HG03457 (cell line): ENCODE measurements at regions not wholly inside any gene's neighbourhood (a gene's known extent, or its start where the extent isn't known, plus 50 kb on each side); places are given as distances from the start of the nearest gene placed in this dataset.
"Not testable (repeated sequence)": the region's sequence is repeated elsewhere in the genome, so short reads cannot be mapped to it uniquely, and the experiment has no call there.

ENCODE experiments used
- ATAC-seq: cut with Tn5 transposase; IDR thresholded peaks from one replicate; pipeline ENCODE4 v1.9.1; 2021; ENCODE audit warnings: moderate number of reproducible peaks; ENCODE audit not compliant: unreplicated experiment

DNA sequence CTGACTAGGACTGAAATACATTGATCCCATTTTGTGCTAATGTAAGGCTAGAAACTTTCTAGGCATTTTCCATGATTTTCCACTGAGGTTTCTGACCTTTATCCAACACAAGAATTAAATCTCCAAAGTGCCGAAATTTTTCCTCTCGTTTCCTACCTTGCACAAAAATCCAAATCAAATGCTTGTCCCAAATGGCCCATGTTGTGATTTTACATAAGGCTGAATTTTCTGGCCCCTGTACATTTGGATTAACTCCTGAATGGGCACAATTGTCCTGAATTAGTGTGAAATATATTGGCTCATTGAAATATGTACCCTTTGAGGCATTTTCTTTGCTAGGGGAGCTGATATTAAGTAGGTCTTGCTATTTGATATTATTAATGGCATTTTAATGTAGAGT is 105.6 kb upstream of the CBLB start:
- no peak for ATAC-seq

- ATAC-seq: no peak
Measured at GRCh38 chr3:105976196-105976595, 107.4 kb upstream of the CBLB start.

- ATAC-seq: no peak
Measured at GRCh38 chr3:105979961-105980360, 111.1 kb upstream of the CBLB start.

- ATAC-seq: no peak
Measured at GRCh38 chr3:105982207-105982606, 113.4 kb upstream of the CBLB start.

GRCh38 chr3:105984837-105985236 is 116.0 kb upstream of the CBLB start:
- ATAC-seq: no peak

- ATAC-seq: not testable (repeated sequence)
Measured at GRCh38 chr3:105986343-105986742, 117.5 kb upstream of the CBLB start.

DNA sequence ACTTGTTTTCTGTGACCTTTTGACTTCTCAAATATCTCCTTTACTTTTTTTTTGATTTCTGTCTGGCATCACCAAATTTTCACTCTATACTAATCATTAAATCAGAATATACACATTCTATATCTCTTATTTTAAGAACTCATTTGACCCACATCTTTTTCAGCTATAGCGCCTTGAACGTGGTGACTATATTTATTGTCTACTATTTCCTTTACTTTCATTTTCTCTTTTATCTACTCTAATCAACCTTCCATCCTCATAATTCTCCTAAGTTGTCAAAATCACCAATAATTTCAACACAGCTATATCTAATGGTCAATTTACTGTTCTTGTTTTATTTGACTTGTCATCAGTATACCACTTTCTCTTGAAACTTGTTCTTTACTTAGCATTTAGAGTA is 119.0 kb upstream of the CBLB start:
- no peak for ATAC-seq

DNA sequence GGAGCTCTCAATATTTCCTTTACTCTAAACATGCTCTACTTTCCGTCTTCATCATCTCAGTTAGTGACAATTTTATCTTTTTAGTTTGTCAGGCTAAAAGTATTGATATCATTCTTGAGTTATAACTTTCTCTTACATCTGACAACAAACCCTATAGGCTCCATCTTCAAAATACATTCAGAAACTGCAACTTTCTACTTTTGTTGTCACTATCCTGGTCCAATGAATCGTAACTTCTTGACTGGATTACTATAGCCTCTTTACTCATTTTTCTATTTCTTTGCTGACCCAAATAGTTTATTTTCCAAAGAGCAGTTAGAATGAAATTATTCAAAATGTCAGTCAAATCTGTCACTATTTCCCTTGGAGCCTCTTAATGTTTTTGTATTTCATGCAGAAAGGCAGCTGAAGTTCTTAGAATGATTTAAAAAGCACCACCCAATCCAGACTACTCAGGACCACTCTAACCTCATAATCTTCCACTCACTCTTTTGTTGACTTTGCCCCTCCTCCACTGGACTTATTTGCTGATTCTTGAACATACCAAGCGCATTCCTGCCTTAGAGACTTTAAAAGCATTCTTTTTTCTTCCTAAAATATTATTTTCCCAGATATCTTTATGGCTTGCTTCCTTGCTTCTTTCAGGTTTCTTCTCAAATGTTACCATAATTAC is 119.9 kb upstream of the CBLB start:
- ATAC-seq: no peak

DNA sequence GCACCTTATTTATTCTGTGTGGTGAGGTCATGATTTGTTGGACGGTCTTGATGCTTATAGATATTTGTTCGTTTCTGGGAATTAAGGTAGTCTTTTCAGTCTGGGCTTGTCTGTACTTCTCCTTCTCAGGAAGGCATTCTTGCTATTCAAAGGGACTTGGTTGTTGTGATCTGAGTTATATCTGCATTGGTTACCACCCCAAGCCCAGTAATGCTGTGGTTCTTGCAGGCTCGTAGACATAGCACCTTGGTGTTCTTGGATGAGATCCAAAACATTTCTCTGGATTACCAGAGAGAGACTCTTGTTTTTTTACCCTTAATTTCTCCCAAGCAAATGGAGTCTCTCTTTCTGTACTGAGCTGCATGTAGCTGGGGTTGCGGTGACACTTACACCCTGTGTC is 128.0 kb upstream of the CBLB start:
- no peak for ATAC-seq

DNA sequence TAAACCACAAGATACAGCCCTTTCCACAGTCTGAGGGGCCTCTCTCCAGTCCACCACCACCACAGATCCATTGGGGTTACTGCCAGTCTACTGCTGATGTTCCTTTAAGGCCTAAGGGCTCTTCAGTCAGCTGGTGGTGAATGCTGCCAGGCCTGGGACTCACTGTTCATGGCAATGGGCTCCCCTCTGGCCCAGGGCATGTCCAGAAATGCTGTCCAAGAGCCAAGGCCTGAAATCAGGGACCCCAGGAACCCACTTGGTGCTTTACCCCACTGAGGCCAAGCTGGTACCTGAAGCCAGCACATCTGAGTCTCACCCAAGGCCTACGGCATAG is 128.6 kb upstream of the CBLB start:
- ATAC-seq: no peak

DNA sequence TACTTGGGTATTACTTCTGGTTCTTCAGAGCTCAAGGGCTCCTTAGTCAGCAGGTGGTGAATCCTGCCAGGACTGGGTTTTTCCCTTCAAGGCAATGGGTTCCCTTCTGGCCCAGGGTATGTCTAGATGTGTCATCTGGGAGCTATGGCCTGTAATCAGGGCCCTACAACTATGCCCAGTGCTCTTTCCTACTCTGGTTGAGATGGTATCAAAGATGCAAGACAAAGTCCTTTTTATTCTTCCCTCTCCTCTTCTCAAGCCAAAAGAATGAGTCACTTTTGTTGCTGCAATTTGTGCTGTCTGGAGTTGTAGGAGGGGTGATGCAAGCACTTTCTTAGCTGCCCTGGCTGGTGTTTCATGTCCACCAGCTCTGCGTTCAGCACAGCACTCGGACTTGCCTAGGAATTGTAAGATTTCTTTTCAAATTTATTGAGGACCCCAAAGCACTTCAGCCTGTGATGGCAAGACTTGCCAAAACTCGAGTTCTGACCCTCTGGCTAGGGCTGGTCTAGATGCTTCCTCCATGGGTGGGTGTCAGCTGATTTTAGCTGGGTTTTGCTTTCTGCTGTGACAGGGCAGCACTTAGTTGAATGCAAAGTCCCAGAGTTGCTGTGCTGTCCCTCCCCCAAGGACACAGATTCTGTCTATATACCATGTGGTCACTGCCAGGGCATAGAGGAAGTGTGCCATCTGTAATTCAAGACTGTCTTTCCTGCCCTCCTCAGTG is 129.2 kb upstream of the CBLB start:
- no peak for ATAC-seq

DNA sequence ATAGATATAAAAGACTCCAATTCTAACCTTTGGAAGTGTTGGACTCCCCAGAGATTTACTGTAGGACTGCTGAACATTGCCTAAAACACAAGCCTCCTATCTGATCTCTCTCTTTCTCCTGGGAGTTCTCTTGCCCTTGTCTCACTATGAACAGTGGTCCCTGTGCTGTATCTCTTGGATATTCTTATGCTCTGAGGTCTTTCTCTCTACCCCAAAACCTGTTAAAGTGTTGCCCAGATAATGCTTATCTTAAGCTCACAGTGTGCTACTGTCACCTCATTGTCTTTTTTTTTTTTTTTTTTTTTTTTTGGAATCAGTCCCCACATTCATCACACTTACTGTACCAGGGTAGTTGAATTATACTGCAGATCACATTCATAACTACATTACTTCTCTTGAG is 131.0 kb upstream of the CBLB start:
- ATAC-seq: no peak

- ATAC-seq: no peak
Measured at GRCh38 chr3:106001923-106002322, 133.1 kb upstream of the CBLB start.

DNA sequence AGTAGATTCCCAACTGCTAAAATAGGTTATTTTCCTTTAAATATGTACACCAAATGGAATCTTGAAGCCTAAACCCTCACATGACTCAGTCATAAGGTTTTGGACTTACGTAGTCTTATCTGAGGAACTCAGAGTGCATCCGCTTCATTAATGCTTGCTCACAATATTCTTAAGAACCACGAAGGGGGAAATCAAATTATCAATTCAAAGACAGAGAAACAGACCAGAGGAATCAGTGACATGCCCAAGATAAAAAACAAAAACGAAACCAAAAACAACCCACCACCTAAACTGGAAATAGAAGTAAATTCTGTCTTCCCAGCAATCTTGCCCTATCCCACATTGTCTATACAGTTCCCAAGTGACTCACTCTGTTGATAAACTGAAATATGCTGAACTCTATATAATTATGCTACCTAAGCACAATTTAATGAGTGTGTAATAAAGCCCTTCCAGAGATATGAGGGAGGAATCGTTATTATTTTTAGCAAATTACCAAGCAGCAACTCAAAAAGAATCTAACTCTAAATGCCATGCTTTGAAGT is 135.4 kb upstream of the CBLB start:
- no peak for ATAC-seq

DNA sequence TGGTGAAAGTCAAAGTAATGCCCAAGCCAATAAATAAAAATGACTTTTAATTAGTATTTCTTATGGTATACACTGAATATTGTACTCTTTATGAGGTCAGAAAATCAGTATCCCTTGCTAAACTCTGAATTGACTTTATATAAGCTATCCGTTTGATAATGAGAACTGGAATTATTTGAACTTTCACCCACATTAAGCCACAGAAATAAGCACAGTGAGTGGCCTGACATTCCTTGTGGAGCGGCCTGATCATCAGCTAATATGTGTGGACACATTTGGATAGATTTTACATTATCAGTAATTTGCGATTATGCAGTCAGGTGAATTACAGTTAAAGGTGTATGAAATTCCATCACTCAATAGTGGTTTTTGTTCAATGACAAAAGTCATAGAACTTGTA is 136.0 kb upstream of the CBLB start:
- ATAC-seq: no peak

GRCh38 chr3:106006001-106006400 is 137.2 kb upstream of the CBLB start:
- ATAC-seq: no peak

- no peak for ATAC-seq
Measured at GRCh38 chr3:106006571-106006970, 137.8 kb upstream of the CBLB start.

- ATAC-seq: no peak
Measured at GRCh38 chr3:106007512-106007911, 138.7 kb upstream of the CBLB start.

DNA sequence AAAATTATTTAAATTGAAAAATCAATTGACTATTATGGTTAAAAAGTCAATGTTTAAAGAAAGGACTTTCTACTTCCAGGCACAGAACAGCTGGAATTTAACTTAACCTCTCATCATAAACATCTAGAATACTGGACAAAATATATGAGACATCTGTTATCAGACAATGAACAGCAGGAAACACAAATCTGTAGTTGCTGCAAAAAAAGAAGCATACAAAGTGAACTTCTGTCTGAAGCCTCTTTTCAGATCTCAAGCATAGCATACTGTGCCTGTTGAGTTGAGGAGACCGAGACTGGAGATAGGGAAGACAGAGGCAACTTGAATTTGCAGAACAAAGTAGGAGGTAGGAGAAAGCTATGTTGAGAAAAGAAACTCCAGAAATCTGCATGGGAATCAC is 140.0 kb upstream of the CBLB start:
- ATAC-seq: no peak

DNA sequence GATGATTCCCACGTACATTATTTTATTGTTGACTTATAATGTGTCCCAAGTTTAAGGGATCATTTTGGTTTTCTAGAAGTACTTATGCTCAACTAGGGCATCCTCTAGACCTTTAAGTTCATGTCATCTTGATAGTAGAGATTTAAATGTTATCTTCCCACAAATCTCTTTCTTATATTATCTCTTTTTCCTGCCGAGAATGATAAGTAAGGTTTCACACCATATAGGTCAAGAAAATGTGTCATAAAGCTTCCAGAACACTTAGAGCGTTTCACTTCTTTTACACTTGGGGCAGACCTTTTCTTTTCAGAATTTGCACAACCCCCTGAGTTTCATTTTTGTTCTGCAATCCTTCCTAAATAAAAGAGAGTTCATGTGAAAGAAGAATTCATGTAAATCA is 142.0 kb upstream of the CBLB start:
- ATAC-seq: no peak

- ATAC-seq: no peak
Measured at GRCh38 chr3:106013971-106014370, 145.2 kb upstream of the CBLB start.

DNA sequence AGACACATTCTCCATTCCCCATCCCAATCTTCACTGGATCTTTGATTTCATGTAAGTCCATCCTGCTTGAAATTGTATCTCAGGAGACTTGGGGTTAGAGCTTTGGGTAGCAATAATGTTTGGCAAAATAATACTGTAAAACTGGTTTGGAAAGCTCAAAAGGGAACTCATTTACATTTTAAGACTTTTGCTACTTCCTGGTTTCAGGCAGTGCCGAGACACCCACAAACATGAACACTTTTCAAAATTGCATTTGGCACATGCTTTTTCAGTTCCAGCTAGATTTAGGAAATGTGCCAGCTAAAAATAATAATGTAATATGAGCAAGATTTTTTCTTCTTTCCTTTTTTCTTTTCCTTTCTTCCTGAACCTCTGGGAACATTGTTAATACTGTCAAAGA is 145.7 kb upstream of the CBLB start:
- no peak for ATAC-seq

DNA sequence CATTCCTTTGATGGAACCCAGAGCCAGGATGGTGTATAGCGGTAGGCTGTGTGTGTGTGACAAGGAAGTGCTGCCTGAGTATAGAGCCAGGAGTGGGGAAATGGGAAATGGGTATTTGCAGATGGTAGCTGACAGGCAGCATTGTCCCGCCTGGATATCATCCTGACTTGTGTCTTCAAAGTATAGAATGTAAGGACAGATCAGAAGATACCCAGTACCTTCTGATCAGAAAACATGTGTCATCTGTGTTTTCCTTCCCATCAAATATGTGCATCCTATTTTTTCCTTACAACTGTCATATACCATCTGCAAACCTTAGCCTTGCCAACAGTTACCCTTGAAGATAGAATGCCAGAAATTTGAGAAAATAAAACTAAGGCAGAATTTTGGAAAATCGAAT is 146.2 kb upstream of the CBLB start:
- no peak for ATAC-seq
